Endothelial cell (in vitro differentiated cells): ENCODE measurements at regions not wholly inside any gene's neighbourhood (a gene's known extent, or its start where the extent isn't known, plus 50 kb on each side); places are given as distances from the start of the nearest gene placed in this dataset.

ENCODE experiments used
- DNase-seq: peaks from one replicate; pipeline ENCODE4 v3.0.0; 2021; ENCODE audit warnings: low spot score
- H3K27ac Mint-ChIP-seq: one replicate; pipeline ENCODE4 v1.8.0; 2021; ENCODE audit warnings: mixed read lengths, inconsistent platforms; ENCODE audit not compliant: unreplicated experiment
- H3K27me3 Mint-ChIP-seq: one replicate; pipeline ENCODE4 v1.8.0; 2021; ENCODE audit warnings: mild to moderate bottlenecking, moderate library complexity, mixed read lengths, inconsistent platforms; ENCODE audit not compliant: unreplicated experiment
- H3K36me3 Mint-ChIP-seq: one replicate; pipeline ENCODE4 v1.8.0; 2021; ENCODE audit warnings: mild to moderate bottlenecking, low read depth, mixed read lengths, inconsistent platforms; ENCODE audit not compliant: unreplicated experiment
- H3K4me1 Mint-ChIP-seq: one replicate; pipeline ENCODE4 v1.8.0; 2021; ENCODE audit warnings: mild to moderate bottlenecking, mixed read lengths, inconsistent platforms; ENCODE audit not compliant: unreplicated experiment
- H3K4me3 Mint-ChIP-seq: one replicate; pipeline ENCODE4 v1.8.0; 2021; ENCODE audit warnings: mild to moderate bottlenecking, mixed read lengths, inconsistent platforms; ENCODE audit not compliant: unreplicated experiment
- H3K9me3 Mint-ChIP-seq: one replicate; pipeline ENCODE4 v1.8.0; 2021; ENCODE audit warnings: mixed read lengths, inconsistent platforms; ENCODE audit not compliant: unreplicated experiment
- TF ChIP-seq, protein P1 (sequence below): fragments of 200-600 bp; sonication (generic); IDR thresholded peaks from one replicate; pipeline ENCODE4 v1.5.0; 2021; ENCODE audit warnings: antibody characterized with exemption; ENCODE audit not compliant: unreplicated experiment

DNA sequence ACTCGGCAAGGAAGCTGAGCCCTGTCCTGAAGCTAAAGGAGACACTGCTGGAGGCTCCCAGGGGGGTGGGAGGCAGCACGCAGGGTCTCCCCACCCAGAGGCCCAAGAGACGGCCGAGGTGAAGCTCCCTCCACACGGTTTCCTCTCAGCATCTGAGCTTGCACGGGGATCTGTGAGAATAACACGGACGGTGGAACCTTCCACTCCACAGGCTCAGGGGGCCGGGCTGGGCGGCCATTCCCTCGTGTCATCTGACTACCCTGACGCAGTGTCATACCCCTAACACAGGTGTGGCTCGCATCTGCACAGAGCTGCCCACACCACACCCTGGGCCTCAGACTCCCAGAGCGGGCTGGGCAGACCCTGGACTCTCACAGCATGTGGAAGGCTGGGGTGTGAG, 409.7 kb downstream of the SHANK2 start:
- TF ChIP-seq, protein P1, sequence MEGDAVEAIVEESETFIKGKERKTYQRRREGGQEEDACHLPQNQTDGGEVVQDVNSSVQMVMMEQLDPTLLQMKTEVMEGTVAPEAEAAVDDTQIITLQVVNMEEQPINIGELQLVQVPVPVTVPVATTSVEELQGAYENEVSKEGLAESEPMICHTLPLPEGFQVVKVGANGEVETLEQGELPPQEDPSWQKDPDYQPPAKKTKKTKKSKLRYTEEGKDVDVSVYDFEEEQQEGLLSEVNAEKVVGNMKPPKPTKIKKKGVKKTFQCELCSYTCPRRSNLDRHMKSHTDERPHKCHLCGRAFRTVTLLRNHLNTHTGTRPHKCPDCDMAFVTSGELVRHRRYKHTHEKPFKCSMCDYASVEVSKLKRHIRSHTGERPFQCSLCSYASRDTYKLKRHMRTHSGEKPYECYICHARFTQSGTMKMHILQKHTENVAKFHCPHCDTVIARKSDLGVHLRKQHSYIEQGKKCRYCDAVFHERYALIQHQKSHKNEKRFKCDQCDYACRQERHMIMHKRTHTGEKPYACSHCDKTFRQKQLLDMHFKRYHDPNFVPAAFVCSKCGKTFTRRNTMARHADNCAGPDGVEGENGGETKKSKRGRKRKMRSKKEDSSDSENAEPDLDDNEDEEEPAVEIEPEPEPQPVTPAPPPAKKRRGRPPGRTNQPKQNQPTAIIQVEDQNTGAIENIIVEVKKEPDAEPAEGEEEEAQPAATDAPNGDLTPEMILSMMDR = no peak
- Mint-ChIP-seq H3K27ac (no peak overlapping the region), H3K4me1 (peaks cover 5% of the 10 kb centered on the region), H3K4me3 (no peak overlapping the region), H3K27me3 (no peaks in the 10 kb centered on the region), H3K36me3 (no peaks in the 10 kb centered on the region), H3K9me3 (no peaks in the 10 kb centered on the region)
- DNase-seq = no peak

DNA sequence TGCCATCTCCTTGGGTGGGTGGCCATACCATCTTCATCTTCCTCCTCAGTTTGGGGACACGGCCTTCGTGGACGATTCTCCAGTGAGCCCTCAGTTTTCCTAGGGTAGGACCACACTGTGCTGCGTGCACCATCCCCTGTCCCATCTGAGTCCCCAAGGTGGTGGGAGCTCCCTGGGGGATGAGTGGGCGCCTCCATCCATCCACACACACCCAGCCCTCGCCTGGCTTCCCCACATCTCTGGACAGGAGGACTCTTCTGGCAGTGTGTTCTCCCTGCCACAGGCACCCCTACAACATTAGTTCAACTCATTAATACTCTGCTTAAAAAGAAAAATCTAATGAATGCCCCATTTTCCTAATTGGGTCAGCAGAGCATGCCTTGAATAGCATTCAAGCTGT, 408.5 kb downstream of the SHANK2 start:
- TF ChIP-seq, protein P1 = no peak
- H3K36me3 Mint-ChIP-seq = no peaks in the 10 kb centered on the region
- no peaks in the 10 kb centered on the region for H3K9me3 Mint-ChIP-seq
- no peak for DNase-seq
- no peak overlapping the region for H3K4me3 Mint-ChIP-seq
- no peaks in the 10 kb centered on the region for H3K27me3 Mint-ChIP-seq
- H3K27ac Mint-ChIP-seq = no peak overlapping the region
- H3K4me1 Mint-ChIP-seq = peaks cover 5% of the 10 kb centered on the region

- no peaks in the 10 kb centered on the region for H3K9me3 Mint-ChIP-seq
- no peak for DNase-seq
- H3K4me1 Mint-ChIP-seq = peaks cover 5% of the 10 kb centered on the region
- no peak overlapping the region for H3K4me3 Mint-ChIP-seq
- TF ChIP-seq, protein P1 = no peak
- no peak overlapping the region for H3K27ac Mint-ChIP-seq
- H3K27me3 Mint-ChIP-seq = no peaks in the 10 kb centered on the region
- H3K36me3 Mint-ChIP-seq = no peaks in the 10 kb centered on the region
Measured at GRCh38 chr11:70844387-70844786, 408.0 kb downstream of the SHANK2 start.

DNA sequence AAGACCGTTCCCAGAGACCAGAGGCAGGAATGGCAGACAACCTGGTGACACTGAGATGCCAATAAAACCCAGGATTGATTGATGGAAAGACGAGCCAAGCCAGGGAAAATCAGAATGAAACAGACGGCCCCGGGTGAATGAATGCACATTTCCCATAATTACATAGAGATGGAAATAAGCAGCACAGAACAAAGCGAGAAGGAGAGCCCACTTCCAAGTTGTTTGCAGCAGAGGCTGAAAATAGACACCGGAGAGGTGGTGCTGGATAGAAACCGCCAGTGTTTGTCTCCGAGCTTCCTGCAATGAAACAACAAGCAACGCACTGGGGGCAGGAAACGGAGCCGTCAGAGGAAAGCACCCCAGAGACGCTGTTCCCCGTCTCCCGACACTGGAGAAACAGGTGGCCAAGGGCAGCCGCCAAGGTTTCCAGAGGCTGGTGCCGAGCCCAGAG, 406.8 kb downstream of the SHANK2 start:
- TF ChIP-seq, protein P1 = no peak
- no peaks in the 10 kb centered on the region for H3K9me3 Mint-ChIP-seq
- peaks cover 5% of the 10 kb centered on the region for H3K4me1 Mint-ChIP-seq
- H3K27me3 Mint-ChIP-seq = no peaks in the 10 kb centered on the region
- no peak for DNase-seq
- no peaks in the 10 kb centered on the region for H3K36me3 Mint-ChIP-seq
- H3K27ac Mint-ChIP-seq = no peak overlapping the region
- no peak overlapping the region for H3K4me3 Mint-ChIP-seq

DNA sequence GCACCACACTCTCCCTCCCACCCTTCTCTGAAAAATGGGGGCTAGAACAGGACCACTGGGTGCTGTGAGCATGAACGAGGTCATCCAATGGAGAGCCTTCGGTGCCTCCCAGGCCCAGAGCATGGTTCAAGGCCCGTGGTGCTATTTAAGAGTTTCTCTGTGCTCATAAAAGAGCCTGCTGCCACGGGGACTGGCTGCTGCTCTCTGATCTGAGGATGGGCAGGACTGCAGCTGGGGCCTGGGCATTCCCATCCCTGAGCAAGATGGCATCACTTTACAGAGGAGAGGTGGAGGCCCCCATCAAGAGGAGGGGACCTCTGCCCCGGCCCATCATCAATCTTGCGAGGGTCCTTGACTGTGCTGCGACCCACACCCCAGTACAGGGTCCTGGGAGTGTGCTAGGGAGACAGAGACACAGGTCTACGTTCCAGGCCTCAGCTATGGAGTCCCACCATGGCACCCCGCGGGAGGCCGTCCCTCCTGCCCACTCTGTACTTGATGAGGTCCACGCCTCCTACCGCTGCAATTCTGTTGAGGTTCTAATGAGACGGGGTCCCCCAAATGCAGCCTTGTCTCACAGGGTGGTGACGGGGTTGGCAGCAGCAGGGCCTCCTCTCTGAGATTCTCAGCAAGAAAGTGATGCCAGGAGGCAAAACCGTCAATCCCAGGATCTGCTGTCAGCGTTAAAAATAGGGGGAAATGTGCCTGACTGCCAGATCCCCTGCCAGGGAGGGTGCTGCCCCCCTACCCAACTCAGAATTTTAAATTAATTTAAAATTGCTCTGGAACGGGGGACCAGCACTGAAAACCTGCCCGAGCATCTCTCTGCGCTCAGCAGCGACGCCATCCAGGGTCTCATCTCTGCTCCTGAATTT, 405.4 kb downstream of the SHANK2 start:
- Mint-ChIP-seq H3K27ac (no peak overlapping the region), H3K4me3 (no peak overlapping the region), H3K36me3 (no peaks in the 10 kb centered on the region), H3K27me3 (no peaks in the 10 kb centered on the region), H3K4me1 (peaks cover 5% of the 10 kb centered on the region), H3K9me3 (no peaks in the 10 kb centered on the region)
- TF ChIP-seq, protein P1 = no peak
- DNase-seq = no peak
